ENCODE measurements at regions not wholly inside any gene's neighbourhood (a gene's known extent, or its start where the extent isn't known, plus 50 kb on each side); places are given as distances from the start of the nearest gene placed in this dataset.

GRCh38 chr5:143734456-143734780, 77.5 kb upstream of the HMHB1 start:
- Histone ChIP-seq H2AK5ac (ENCODE audit: low read depth, low read length) (no peak overlapping the region), H4K5ac (ENCODE audit: insufficient read length, low read depth, low read length) (no peak overlapping the region), H4K91ac (replicated peaks; ENCODE audit: insufficient read length, low read length) (no peak overlapping the region), H3K4me3 (ENCODE audit: extremely low read depth in 1 of 4, insufficient read depth in 2 of 4, low read depth in 3 of 4, low read length in 4 of 4) (no peak overlapping the region), H2BK12ac (ENCODE audit: low read depth, low read length) (no peak overlapping the region), H4K20me1 (replicated peaks in 1 of 2; ENCODE audit: control insufficient read depth in 1 of 2, insufficient read depth in 2 of 2, low read length in 2 of 2) (no peaks in the 10 kb centered on the region), H2BK20ac (ENCODE audit: low read length) (no peak overlapping the region), H3K4me2 (ENCODE audit: insufficient read depth in 1 of 2, low read depth in 2 of 2, low read length in 2 of 2) (no peak overlapping the region), H2BK15ac (ENCODE audit: low read length) (no peak overlapping the region), H3K27ac (ENCODE audit: low read depth, low read length) (no peak overlapping the region), H3K4ac (replicated peaks; ENCODE audit: insufficient read length, low read depth, low read length) (no peak overlapping the region), H2AFZ (ENCODE audit: low read length) (no peak overlapping the region), H4K8ac (ENCODE audit: extremely low read depth, insufficient read depth, low read length) (no peak overlapping the region), H3K79me2 (ENCODE audit: control insufficient read depth in 1 of 2, insufficient read depth in 2 of 2, low read length in 2 of 2) (no peaks in the 10 kb centered on the region), H2BK5ac (ENCODE audit: low read depth, low read length) (no peak overlapping the region), H3K9ac (replicated peaks in 1 of 4; ENCODE audit: extremely low read depth in 1 of 4, low read depth in 3 of 4, low read length in 3 of 4) (no peak overlapping the region), H2BK120ac (replicated peaks; ENCODE audit: low read depth, low read length) (no peak overlapping the region), H3K4me1 (replicated peaks in 1 of 4; ENCODE audit: control insufficient read depth in 3 of 4, insufficient read depth in 4 of 4, low read length in 3 of 4) (peaks cover 0 to 7% (median 1%) of the 10 kb centered on the region in 4 experiments; a peak in 3 of 7 replicates), H3K36me3 (ENCODE audit: control insufficient read depth in 2 of 4, insufficient read depth in 4 of 4, low read length in 3 of 4) (no peaks in the 10 kb centered on the region), H3K27me3 (replicated peaks in 1 of 4; ENCODE audit: control insufficient read depth in 3 of 4, extremely low read depth in 1 of 4, insufficient read depth in 3 of 4, low read length in 3 of 4) (no peaks in the 10 kb centered on the region), H3K18ac (ENCODE audit: extremely low read depth, low read length) (no peak overlapping the region), H3K79me1 (ENCODE audit: low read depth, low read length) (no peaks in the 10 kb centered on the region), H3K9me3 (ENCODE audit: insufficient read depth in 2 of 2, low read depth in 1 of 2, low read length in 1 of 2) (no peaks in the 10 kb centered on the region), H3K23me2 (ENCODE audit: low read depth, low read length) (no peaks in the 10 kb centered on the region), H3K56ac (replicated peaks; ENCODE audit: insufficient read length, low read depth, low read length) (no peak overlapping the region), H3K23ac (ENCODE audit: insufficient read length) (no peak overlapping the region), H3K14ac (ENCODE audit: insufficient read length) (no peak overlapping the region)
- ChIA-PET CTCF (ENCODE audit: partially characterized antibody) (interaction anchor here (1.0 to 1.1 kb wide), 2 partner anchors 13 to 150 kb away, joined by 3 read pairs; no protein-coding TSS in a partner anchor), POLR2A (ENCODE audit: partially characterized antibody) (no interaction called here)
- 87% methylated on average over 3 of the region's 3 CpGs; no CpG with 5 or more reads in 1 of the 2 experiments for WGBS, 2 experiments (ENCODE audit: extremely low coverage in 1 of 2, insufficient coverage in 1 of 2, insufficient read length in 1 of 2, insufficient replicate concordance in 2 of 2, low coverage in 1 of 2, low lambda C conversion rate in 2 of 2, missing lambda C conversion rate in 1 of 2)
- DNase-seq (ENCODE audit: low read depth in 1 of 2, low spot score in 2 of 2) (no peak), FAIRE-seq (no peak)
- TF ChIP-seq MAX (IDR thresholded peaks at IDR 0.05) (no peak), JUN (IDR thresholded peaks at IDR 0.05; ENCODE audit: low read depth, low read length) (no peak), BCL11A (IDR thresholded peaks at IDR 0.05; ENCODE audit: low read depth in 2 of 2, low read length in 2 of 2) (no peak), YY1 (IDR thresholded peaks at IDR 0.05; ENCODE audit: low read depth, low read length) (no peak), GABPA (IDR thresholded peaks at IDR 0.05; ENCODE audit: borderline replicate concordance, insufficient read depth, low read length) (no peak), SIRT6 (IDR thresholded peaks at IDR 0.05; ENCODE audit: low read length) (no peak), POU5F1 (IDR thresholded peaks at IDR 0.05; ENCODE audit: low read depth, low read length) (no peak), PHF8 (conservative IDR thresholded peaks at IDR 0.05; ENCODE audit: low read depth, low read length) (no peak), SAP30 (IDR thresholded peaks at IDR 0.05; ENCODE audit: insufficient read depth, insufficient replicate concordance, low read length) (no peak), CHD1 (IDR thresholded peaks at IDR 0.05; ENCODE audit: low read depth, low read length) (no peak), RNF2 (IDR thresholded peaks at IDR 0.05; ENCODE audit: borderline replicate concordance, low read depth, low read length, missing control alignments, poor library complexity, severe bottlenecking) (no peak), KDM5A (IDR thresholded peaks at IDR 0.05; ENCODE audit: low read length) (no peak), SP2 (IDR thresholded peaks at IDR 0.05; ENCODE audit: low read length) (no peak), SIX5 (IDR thresholded peaks at IDR 0.05; ENCODE audit: low read depth, low read length) (no peak), SP1 (IDR thresholded peaks at IDR 0.05; ENCODE audit: low read depth, low read length) (no peak)
